Mesenchymal stem cell (in vitro differentiated cells and primary cell): ENCODE measurements at regions not wholly inside any gene's neighbourhood (a gene's known extent, or its start where the extent isn't known, plus 50 kb on each side); places are given as distances from the start of the nearest gene placed in this dataset.

Experiments used
- DNase-seq: peaks from one replicate; pipeline ENCODE4 v3.0.0-alpha.2; 2013
- H2AFZ ChIP-seq: one replicate; pipeline ENCODE4 v1.6.1; 2013; ENCODE audit warnings: low read depth, mild to moderate bottlenecking, control low read depth, inconsistent platforms, low read length, moderate library complexity
- H2AK5ac ChIP-seq: 2 replicates; pipeline ENCODE4 v1.6.1; 2013; ENCODE audit warnings: low read length, moderate library complexity, mild to moderate bottlenecking, inconsistent platforms; ENCODE audit not compliant: severe bottlenecking
- H2BK120ac ChIP-seq: one replicate; pipeline ENCODE4 v1.6.1; 2013; ENCODE audit warnings: low read depth, mild to moderate bottlenecking, inconsistent platforms, low read length, moderate library complexity
- H2BK12ac ChIP-seq, 2 experiments: one replicate each; pipeline ENCODE4 v1.6.1; 2013; ENCODE audit warnings: inconsistent platforms in 2 of 2, low read length in 2 of 2, mild to moderate bottlenecking in 2 of 2, moderate library complexity in 2 of 2, control low read depth in 1 of 2
- H2BK15ac ChIP-seq: one replicate; pipeline ENCODE4 v1.6.1; 2013; ENCODE audit warnings: mild to moderate bottlenecking, low read depth, inconsistent platforms; ENCODE audit not compliant: poor library complexity, severe bottlenecking
- H2BK5ac ChIP-seq: 2 replicates; pipeline ENCODE4 v1.6.1; 2013; ENCODE audit warnings: low read depth, mild to moderate bottlenecking, low read length, control low read depth, inconsistent platforms; ENCODE audit not compliant: poor library complexity, severe bottlenecking
- H3K14ac ChIP-seq, 2 experiments: one replicate each; pipeline ENCODE4 v1.6.1; 2013; ENCODE audit warnings: inconsistent platforms in 2 of 2, low read length in 2 of 2, control low read depth in 1 of 2, mild to moderate bottlenecking in 1 of 2, moderate library complexity in 1 of 2
- H3K18ac ChIP-seq, 2 experiments: one replicate each; pipeline ENCODE4 v1.6.1; 2013; ENCODE audit warnings: inconsistent platforms in 2 of 2, low read length in 2 of 2, control low read depth in 1 of 2, low read depth in 1 of 2, mild to moderate bottlenecking in 1 of 2
- H3K23ac ChIP-seq, 2 experiments: one replicate each; pipeline ENCODE4 v1.6.1; 2013; ENCODE audit warnings: inconsistent platforms in 2 of 2, low read length in 2 of 2, mild to moderate bottlenecking in 2 of 2, moderate library complexity in 2 of 2, control low read depth in 1 of 2
- H3K27ac ChIP-seq: 2 replicates; pipeline ENCODE4 v1.5.1; 2013; ENCODE audit warnings: mild to moderate bottlenecking, moderate library complexity, low read length, control low read depth, inconsistent platforms; ENCODE audit not compliant: poor library complexity, severe bottlenecking
- H3K27me3 ChIP-seq, 2 experiments: 2 replicates each; pipeline versions ENCODE4 v1.6.1 to v1.7.0; 2013; ENCODE audit warnings: low read length in 2 of 2, mild to moderate bottlenecking in 2 of 2, moderate library complexity in 2 of 2, control low read depth in 1 of 2, inconsistent platforms in 1 of 2; ENCODE audit not compliant: control insufficient read depth in 1 of 2, insufficient read depth in 1 of 2
- H3K36me3 ChIP-seq, 2 experiments: 2 replicates each; pipeline versions ENCODE4 v1.6.1 to v1.7.0; 2013; ENCODE audit warnings: low read length in 2 of 2, control low read depth in 1 of 2, inconsistent platforms in 1 of 2, low read depth in 1 of 2, mild to moderate bottlenecking in 1 of 2; ENCODE audit not compliant: insufficient read depth in 2 of 2, control insufficient read depth in 1 of 2
- H3K4ac ChIP-seq, 2 experiments: one replicate each; pipeline ENCODE4 v1.6.1; 2013; ENCODE audit warnings: inconsistent platforms in 2 of 2, low read length in 2 of 2, mild to moderate bottlenecking in 2 of 2, moderate library complexity in 2 of 2, control low read depth in 1 of 2, low read depth in 1 of 2
- H3K4me1 ChIP-seq: 2 replicates; pipeline ENCODE4 v1.6.1; 2013; ENCODE audit warnings: low read depth, low read length, control low read depth; ENCODE audit not compliant: control insufficient read depth, insufficient read depth
- H3K4me2 ChIP-seq: 2 replicates; pipeline ENCODE4 v1.6.1; 2013; ENCODE audit warnings: low read length, mild to moderate bottlenecking, inconsistent platforms; ENCODE audit not compliant: poor library complexity, severe bottlenecking
- H3K4me3 ChIP-seq, 2 experiments: 2 replicates each; pipeline versions ENCODE4 v1.5.1 to v1.7.0; 2013; ENCODE audit warnings: low read length in 2 of 2, mild to moderate bottlenecking in 2 of 2, control low read depth in 1 of 2, low read depth in 1 of 2; ENCODE audit not compliant: insufficient read depth in 1 of 2
- H3K79me1 ChIP-seq: replicated peaks from 2 replicates; pipeline ENCODE4 v1.6.1; 2013; ENCODE audit warnings: mild to moderate bottlenecking, control low read depth, low read length, inconsistent platforms; ENCODE audit not compliant: poor library complexity, severe bottlenecking
- H3K9ac ChIP-seq: 2 replicates; pipeline ENCODE4 v1.7.0; 2013; ENCODE audit warnings: mild to moderate bottlenecking, low read length, moderate library complexity
- H3K9me3 ChIP-seq: 2 replicates; pipeline ENCODE4 v1.7.0; 2013; ENCODE audit warnings: mild to moderate bottlenecking, low read length; ENCODE audit not compliant: control insufficient read depth
- H4K8ac ChIP-seq: one replicate; pipeline ENCODE4 v1.6.1; 2013; ENCODE audit warnings: inconsistent platforms, mild to moderate bottlenecking, low read length, moderate library complexity
- H4K91ac ChIP-seq: one replicate; pipeline ENCODE4 v1.6.1; 2013; ENCODE audit warnings: mild to moderate bottlenecking, low read length, inconsistent platforms
- WGBS: methylation state at CpG from one replicate; pipeline ENCODE4 v1.1.7; 2013; ENCODE audit warnings: mixed read lengths; 5-methylcytosine and 5-hydroxymethylcytosine counted together

DNA sequence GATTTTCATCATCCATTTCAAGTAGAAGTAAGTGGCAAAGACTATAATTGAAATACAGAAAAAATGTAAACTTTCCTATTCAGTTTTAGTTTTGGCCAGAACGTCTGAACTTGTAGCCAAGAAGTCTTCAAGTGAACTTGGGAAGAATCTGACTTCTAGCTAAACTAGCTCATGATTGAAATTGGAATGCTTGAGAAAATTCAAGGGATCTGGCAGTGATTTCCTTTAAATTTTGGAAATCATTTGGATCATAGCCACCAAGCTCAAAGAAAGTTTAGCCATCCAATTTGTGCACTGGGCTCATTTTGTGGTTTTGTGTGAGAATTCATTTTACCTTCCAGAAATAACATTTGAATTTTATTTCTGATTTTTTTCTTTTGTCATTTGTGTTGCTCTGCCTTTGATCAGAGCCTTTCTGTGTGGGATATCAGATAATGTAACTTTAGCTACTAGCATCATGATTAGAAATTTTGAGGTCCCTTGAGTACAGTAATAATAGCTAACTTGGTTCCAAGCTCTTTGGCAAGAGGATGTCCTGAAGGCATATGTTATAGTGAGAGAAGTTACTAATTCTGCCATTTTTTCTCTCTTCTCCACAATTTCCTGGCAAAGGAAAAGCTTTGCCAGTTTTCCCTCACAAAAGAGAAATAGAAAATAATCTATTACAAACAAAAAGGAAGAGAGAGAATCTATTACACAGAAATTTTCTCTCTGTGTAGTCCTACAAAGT lies 2123.7 kb upstream of the RAG2 start:
- no peak overlapping the region for H4K91ac ChIP-seq
- H3K14ac ChIP-seq, result no peak overlapping the region
- H3K27me3 ChIP-seq, result no peaks in the 10 kb centered on the region
- no peak overlapping the region for H2BK12ac ChIP-seq
- peaks cover 2% of the 10 kb centered on the region for H3K9me3 ChIP-seq
- H3K4me3 ChIP-seq, result no peak overlapping the region
- H2BK15ac ChIP-seq, result no peak overlapping the region
- H3K4me1 ChIP-seq, result no peaks in the 10 kb centered on the region
- H3K36me3 ChIP-seq, result no peaks in the 10 kb centered on the region
- H3K4ac ChIP-seq, result no peak overlapping the region
- no peak overlapping the region for H2AK5ac ChIP-seq
- H3K23ac ChIP-seq, result no peak overlapping the region
- no peak for DNase-seq
- no peaks in the 10 kb centered on the region for H3K79me1 ChIP-seq
- WGBS, result 60% methylated on average over 1 of the region's 1 CpG
- no peak overlapping the region for H2BK5ac ChIP-seq
- no peak overlapping the region for H3K9ac ChIP-seq
- H2AFZ ChIP-seq, result no peak overlapping the region
- no peak overlapping the region for H2BK120ac ChIP-seq
- H4K8ac ChIP-seq, result no peak overlapping the region
- no peak overlapping the region for H3K4me2 ChIP-seq
- no peak overlapping the region for H3K18ac ChIP-seq
- no peak overlapping the region for H3K27ac ChIP-seq

DNA sequence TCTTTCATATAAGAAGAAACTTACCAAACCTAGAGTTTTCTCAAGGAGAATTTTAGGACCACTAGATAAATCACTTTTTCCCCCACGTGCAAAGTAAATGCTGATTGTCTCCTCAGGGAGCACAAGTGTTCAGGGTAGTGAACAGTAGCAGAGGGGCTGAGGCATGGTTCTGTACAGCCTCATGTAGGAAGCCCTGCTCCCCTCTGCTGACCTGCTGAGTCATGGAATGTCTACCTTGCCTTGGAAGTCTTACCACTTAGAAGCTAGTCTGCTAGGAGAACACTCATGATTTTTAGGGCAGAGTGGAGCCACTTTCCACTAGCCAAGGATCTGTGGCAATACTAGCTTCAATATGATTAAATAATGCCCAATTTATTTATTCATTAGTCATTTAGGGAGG lies 2120.6 kb upstream of the RAG2 start:
- H3K4me3 ChIP-seq, result no peak overlapping the region
- no peaks in the 10 kb centered on the region for H3K27me3 ChIP-seq
- no peak for DNase-seq
- H2AK5ac ChIP-seq, result no peak overlapping the region
- no peak overlapping the region for H3K27ac ChIP-seq
- H3K9me3 ChIP-seq, result peaks cover 3% of the 10 kb centered on the region
- H3K23ac ChIP-seq, result no peak overlapping the region
- no peak overlapping the region for H2BK120ac ChIP-seq
- no peaks in the 10 kb centered on the region for H3K4me1 ChIP-seq
- H3K79me1 ChIP-seq, result no peaks in the 10 kb centered on the region
- no peaks in the 10 kb centered on the region for H3K36me3 ChIP-seq
- WGBS, result no CpG with 5 or more reads among the region's 1 CpG
- no peak overlapping the region for H2AFZ ChIP-seq
- no peak overlapping the region for H3K9ac ChIP-seq
- no peak overlapping the region for H3K18ac ChIP-seq
- H2BK12ac ChIP-seq, result no peak overlapping the region
- H2BK15ac ChIP-seq, result no peak overlapping the region
- H3K4me2 ChIP-seq, result no peak overlapping the region
- no peak overlapping the region for H4K8ac ChIP-seq
- H3K14ac ChIP-seq, result no peak overlapping the region
- no peak overlapping the region for H3K4ac ChIP-seq
- H2BK5ac ChIP-seq, result no peak overlapping the region
- H4K91ac ChIP-seq, result no peak overlapping the region

DNA sequence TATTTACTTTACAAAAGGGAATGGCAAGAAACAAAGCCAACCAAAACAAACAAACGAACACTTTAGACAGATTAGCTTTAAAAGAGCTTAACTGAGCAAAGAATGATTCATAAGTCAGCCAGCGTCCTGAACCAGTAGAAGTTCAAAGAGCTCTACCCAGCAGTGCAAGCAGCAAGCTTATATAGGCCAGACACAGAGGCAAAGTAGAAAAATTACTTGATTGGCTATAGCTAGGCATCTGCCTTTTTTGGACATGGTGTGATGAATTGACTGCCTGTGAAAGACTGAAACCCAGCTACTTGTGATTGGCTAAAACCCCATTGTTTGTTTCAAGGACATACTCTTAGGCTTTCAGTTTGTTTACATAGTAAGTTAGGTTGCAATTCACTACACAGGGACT lies 2120.0 kb upstream of the RAG2 start:
- Histone ChIP-seq H4K91ac (no peak overlapping the region), H3K36me3 (no peaks in the 10 kb centered on the region), H2AK5ac (no peak overlapping the region), H3K18ac (no peak overlapping the region), H3K27me3 (no peaks in the 10 kb centered on the region), H2BK120ac (no peak overlapping the region), H3K4me2 (no peak overlapping the region), H3K4me3 (no peak overlapping the region), H3K14ac (no peak overlapping the region), H3K9ac (no peak overlapping the region), H3K4ac (no peak overlapping the region), H2BK12ac (no peak overlapping the region), H3K4me1 (no peaks in the 10 kb centered on the region), H2BK5ac (no peak overlapping the region), H3K79me1 (no peaks in the 10 kb centered on the region), H2BK15ac (no peak overlapping the region), H4K8ac (no peak overlapping the region), H3K9me3 (peaks cover 3% of the 10 kb centered on the region), H3K27ac (no peak overlapping the region), H3K23ac (no peak overlapping the region), H2AFZ (no peak overlapping the region)
- DNase-seq, result peak; percentile 24
- WGBS, result 26% methylated on average over 2 of the region's 2 CpGs

DNA sequence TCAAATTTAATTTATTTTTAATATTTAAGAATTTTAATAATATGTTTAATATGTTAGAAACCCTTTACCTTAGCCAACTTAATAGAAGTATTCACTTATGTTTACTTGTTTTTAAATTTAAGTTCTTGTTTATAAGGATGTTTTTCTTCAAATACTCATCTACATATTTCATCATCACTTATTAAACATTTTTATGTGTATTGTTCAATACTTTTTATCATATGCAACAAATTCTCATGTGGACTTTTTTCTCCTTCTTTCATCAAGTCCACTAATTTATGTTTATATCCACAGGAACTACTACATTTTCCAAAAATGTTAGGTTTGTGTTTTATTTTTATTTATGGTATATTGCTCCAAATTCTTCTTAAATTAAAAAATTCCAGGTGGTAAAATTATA lies 2113.1 kb upstream of the RAG2 start:
- H3K9me3 ChIP-seq, result peaks cover 7% of the 10 kb centered on the region
- no peaks in the 10 kb centered on the region for H3K36me3 ChIP-seq
- H4K91ac ChIP-seq, result no peak overlapping the region

More for the DNA sequence above, 2113.1 kb upstream of the RAG2 start:
- Histone ChIP-seq H2BK120ac (no peak overlapping the region), H3K9ac (no peak overlapping the region), H3K27ac (no peak overlapping the region), H2AK5ac (no peak overlapping the region), H3K27me3 (no peaks in the 10 kb centered on the region), H2BK5ac (no peak overlapping the region), H3K18ac (no peak overlapping the region), H3K4me3 (no peak overlapping the region), H3K4me2 (no peak overlapping the region), H3K14ac (no peak overlapping the region), H4K8ac (no peak overlapping the region), H3K4ac (no peak overlapping the region), H3K4me1 (no peaks in the 10 kb centered on the region), H3K79me1 (no peaks in the 10 kb centered on the region), H2BK15ac (no peak overlapping the region), H2AFZ (no peak overlapping the region), H3K23ac (no peak overlapping the region), H2BK12ac (no peak overlapping the region)
- no peak for DNase-seq
